ENCODE measurements at regions not wholly inside any gene's neighbourhood (a gene's known extent, or its start where the extent isn't known, plus 50 kb on each side); places are given as distances from the start of the nearest gene placed in this dataset.

- no peak overlapping the region for H3K18ac ChIP-seq (ENCODE audit: extremely low read depth, low read length)
- H3K4me1 ChIP-seq (replicated peaks in 1 of 4; ENCODE audit: control insufficient read depth in 3 of 4, insufficient read depth in 4 of 4, low read length in 3 of 4) = no peaks in the 10 kb centered on the region
- H4K5ac ChIP-seq (ENCODE audit: insufficient read length, low read depth, low read length) = no peak overlapping the region
- DNase-seq (ENCODE audit: low read depth in 1 of 2, low spot score in 2 of 2) (no peak), FAIRE-seq (no peak)
- no peaks in the 10 kb centered on the region for H3K36me3 ChIP-seq (ENCODE audit: control insufficient read depth in 2 of 4, insufficient read depth in 4 of 4, low read length in 3 of 4)
- no peak overlapping the region for H3K4me2 ChIP-seq (ENCODE audit: insufficient read depth in 1 of 2, low read depth in 2 of 2, low read length in 2 of 2)
- H2BK20ac ChIP-seq (ENCODE audit: low read length) = no peak overlapping the region
- H3K4ac ChIP-seq (replicated peaks; ENCODE audit: insufficient read length, low read depth, low read length) = no peak overlapping the region
- ChIA-PET POLR2A (ENCODE audit: partially characterized antibody) (no interaction called here), CTCF (ENCODE audit: partially characterized antibody) (no interaction called here)
- TF ChIP-seq POLR2A (IDR thresholded peaks at IDR 0.05; ENCODE audit: control extremely low read depth in 1 of 2, low read depth in 2 of 2, low read length in 2 of 2) (no peak), SIRT6 (IDR thresholded peaks at IDR 0.05; ENCODE audit: low read length) (no peak), MAX (IDR thresholded peaks at IDR 0.05) (no peak), NANOG (IDR thresholded peaks at IDR 0.05; ENCODE audit: insufficient read depth, low read depth, low read length, poor library complexity, severe bottlenecking) (no peak), PHF8 (conservative IDR thresholded peaks at IDR 0.05; ENCODE audit: low read depth, low read length) (no peak), EP300 (IDR thresholded peaks at IDR 0.05; ENCODE audit: borderline replicate concordance in 1 of 2, low read depth in 2 of 2, low read length in 2 of 2) (no peak), SIN3A (conservative IDR thresholded peaks at IDR 0.05 in 1 of 2, IDR thresholded peaks at IDR 0.05 in 1 of 2; ENCODE audit: low read depth in 1 of 2, low read length in 2 of 2) (no peak), TAF1 (IDR thresholded peaks at IDR 0.05; ENCODE audit: low read depth, low read length) (no peak), JUN (IDR thresholded peaks at IDR 0.05; ENCODE audit: low read depth, low read length) (no peak), RBBP5 (IDR thresholded peaks at IDR 0.05; ENCODE audit: borderline replicate concordance, low read depth, low read length) (no peak), NRF1 (IDR thresholded peaks at IDR 0.05; ENCODE audit: low read depth, low read length) (no peak)
- no peaks in the 10 kb centered on the region for H3K27me3 ChIP-seq (replicated peaks in 1 of 4; ENCODE audit: control insufficient read depth in 3 of 4, extremely low read depth in 1 of 4, insufficient read depth in 3 of 4, low read length in 3 of 4)
- no peak overlapping the region for H4K8ac ChIP-seq (ENCODE audit: extremely low read depth, insufficient read depth, low read length)
- no peak overlapping the region for H4K91ac ChIP-seq (replicated peaks; ENCODE audit: insufficient read length, low read length)
- no peak overlapping the region for H3K56ac ChIP-seq (replicated peaks; ENCODE audit: insufficient read length, low read depth, low read length)
- no peaks in the 10 kb centered on the region for H3K23me2 ChIP-seq (ENCODE audit: low read depth, low read length)
- H2BK120ac ChIP-seq (replicated peaks; ENCODE audit: low read depth, low read length) = no peak overlapping the region
- no peak overlapping the region for H2AFZ ChIP-seq (ENCODE audit: low read length)
- H3K79me2 ChIP-seq (ENCODE audit: control insufficient read depth in 1 of 2, insufficient read depth in 2 of 2, low read length in 2 of 2) = no peaks in the 10 kb centered on the region
- no peak overlapping the region for H2BK5ac ChIP-seq (ENCODE audit: low read depth, low read length)
- no peak overlapping the region for H3K9ac ChIP-seq (replicated peaks in 1 of 4; ENCODE audit: extremely low read depth in 1 of 4, low read depth in 3 of 4, low read length in 3 of 4)
- no peak overlapping the region for H2BK15ac ChIP-seq (ENCODE audit: low read length)
- no peaks in the 10 kb centered on the region for H3K9me3 ChIP-seq (ENCODE audit: insufficient read depth in 2 of 2, low read depth in 1 of 2, low read length in 1 of 2)
- H3K23ac ChIP-seq (ENCODE audit: insufficient read length) = no peak overlapping the region
- no peaks in the 10 kb centered on the region for H3K79me1 ChIP-seq (ENCODE audit: low read depth, low read length)
- H3K27ac ChIP-seq (ENCODE audit: low read depth, low read length) = no peak overlapping the region
- 77% methylated on average over 1 of the region's 1 CpG; no CpG with 5 or more reads in 1 of the 2 experiments for WGBS, 2 experiments (ENCODE audit: extremely low coverage in 1 of 2, insufficient coverage in 1 of 2, insufficient read length in 1 of 2, insufficient replicate concordance in 2 of 2, low coverage in 1 of 2, low lambda C conversion rate in 2 of 2, missing lambda C conversion rate in 1 of 2)
- no peak overlapping the region for H3K14ac ChIP-seq (ENCODE audit: insufficient read length)
- H3K4me3 ChIP-seq (ENCODE audit: extremely low read depth in 1 of 4, insufficient read depth in 2 of 4, low read depth in 3 of 4, low read length in 4 of 4) = no peak overlapping the region
- H4K20me1 ChIP-seq (replicated peaks in 1 of 2; ENCODE audit: control insufficient read depth in 1 of 2, insufficient read depth in 2 of 2, low read length in 2 of 2) = no peaks in the 10 kb centered on the region
- H2AK5ac ChIP-seq (ENCODE audit: low read depth, low read length) = no peak overlapping the region
- no peak overlapping the region for H2BK12ac ChIP-seq (ENCODE audit: low read depth, low read length)
These were observed 156.2 kb upstream of the THRB start for GRCh38 chr3:24650839-24651238.

Measured in H1 (cell line).